GM10248 (cell line): ENCODE measurements at regions not wholly inside any gene's neighbourhood (a gene's known extent, or its start where the extent isn't known, plus 50 kb on each side); places are given as distances from the start of the nearest gene placed in this dataset.

Source experiments
- CTCF ChIA-PET: fragments of 300-600 bp; sonication (Branson Sonifier 250); formaldehyde crosslinking; extraction: SDS; loops from one replicate; lab custom pipeline; 2021; ENCODE audit warnings: antibody characterized with exemption; lab: Yijun Ruan, JAX
- POLR2A ChIA-PET: fragments of 350-650 bp; sonication (Branson Sonifier 250); formaldehyde crosslinking; extraction: SDS; loops from one replicate; lab custom pipeline; 2020; ENCODE audit warnings: antibody characterized with exemption; lab: Yijun Ruan, JAX
- DNase-seq: peaks from one replicate; pipeline ENCODE4 v3.0.0; 2012; ENCODE audit errors: extremely low spot score
- CTCF ChIP-seq: IDR thresholded peaks from 2 replicates; pipeline ENCODE4 v1.5.1; 2012; ENCODE audit warnings: mild to moderate bottlenecking, low read depth; ENCODE audit errors: extremely low read depth, missing control alignments, control extremely low read depth

GRCh38 chr3:178258121-178258520 lies 278.1 kb upstream of the KCNMB2 start:
- no peak for TF ChIP-seq CTCF
- ChIA-PET POLR2A (no interaction called here), CTCF (no interaction called here)
- no peak for DNase-seq

GRCh38 chr3:178259703-178260102 lies 276.5 kb upstream of the KCNMB2 start:
- no peak for DNase-seq
- TF ChIP-seq CTCF = no peak
- CTCF ChIA-PET = no interaction called here
- POLR2A ChIA-PET = no interaction called here

- no peak for DNase-seq
- ChIA-PET POLR2A (no interaction called here), CTCF (interaction anchor here (1.0 kb wide), 1 partner anchor 18 kb away, joined by 3 read pairs; no protein-coding TSS in a partner anchor)
- TF ChIP-seq CTCF = no peak
These were observed 275.2 kb upstream of the KCNMB2 start for GRCh38 chr3:178260887-178261565.

- CTCF ChIA-PET = interaction anchor here (0.7 to 1.1 kb wide), 4 partner anchors 11 to 28 kb away, joined by 3 read pairs; no protein-coding TSS in a partner anchor
- no peak for DNase-seq
- POLR2A ChIA-PET = no interaction called here
- TF ChIP-seq CTCF = no peak
These were observed 272.9 kb upstream of the KCNMB2 start for GRCh38 chr3:178263236-178263916.

- ChIA-PET CTCF (no interaction called here), POLR2A (no interaction called here)
- DNase-seq = no peak
- no peak for TF ChIP-seq CTCF
These were observed 268.9 kb upstream of the KCNMB2 start for GRCh38 chr3:178267158-178267844.

- POLR2A ChIA-PET = no interaction called here
- CTCF ChIA-PET = no interaction called here
- no peak for TF ChIP-seq CTCF
- no peak for DNase-seq
These were observed 265.4 kb upstream of the KCNMB2 start for GRCh38 chr3:178270838-178271237.
